ENCODE measurements at regions not wholly inside any gene's neighbourhood (a gene's known extent, or its start where the extent isn't known, plus 50 kb on each side); places are given as distances from the start of the nearest gene placed in this dataset.

DNA sequence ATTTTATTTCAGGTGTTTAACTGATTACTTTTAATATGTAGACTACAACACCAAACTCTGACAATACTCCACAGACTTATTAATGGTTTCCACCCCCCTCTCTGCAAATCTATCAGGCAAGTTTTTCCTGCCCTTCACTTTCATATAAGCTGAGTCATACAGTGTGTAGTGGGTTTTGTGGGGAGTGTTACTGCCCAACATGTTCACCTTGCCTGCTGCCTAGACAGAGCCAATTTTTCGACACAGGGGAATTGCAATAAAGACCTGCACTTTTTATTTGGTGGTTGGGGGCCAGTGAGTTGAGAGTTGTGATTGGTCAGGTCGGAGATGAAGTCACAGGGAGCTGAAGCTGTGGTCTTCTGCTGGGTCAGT is 119.7 kb downstream of the PPIAL4G start:
- TF ChIP-seq ZNF263 (CRISPR knock-in tag; IDR thresholded peaks at IDR 0.05; ENCODE audit: low read depth) (no peak), JUN (CRISPR knock-in tag; IDR thresholded peaks at IDR 0.05) (no peak), TEAD4 (CRISPR knock-in tag; IDR thresholded peaks at IDR 0.05) (no peak), TP53 (CRISPR knock-in tag; IDR thresholded peaks at IDR 0.05) (no peak)
- TF ChIP-seq, protein P1, sequence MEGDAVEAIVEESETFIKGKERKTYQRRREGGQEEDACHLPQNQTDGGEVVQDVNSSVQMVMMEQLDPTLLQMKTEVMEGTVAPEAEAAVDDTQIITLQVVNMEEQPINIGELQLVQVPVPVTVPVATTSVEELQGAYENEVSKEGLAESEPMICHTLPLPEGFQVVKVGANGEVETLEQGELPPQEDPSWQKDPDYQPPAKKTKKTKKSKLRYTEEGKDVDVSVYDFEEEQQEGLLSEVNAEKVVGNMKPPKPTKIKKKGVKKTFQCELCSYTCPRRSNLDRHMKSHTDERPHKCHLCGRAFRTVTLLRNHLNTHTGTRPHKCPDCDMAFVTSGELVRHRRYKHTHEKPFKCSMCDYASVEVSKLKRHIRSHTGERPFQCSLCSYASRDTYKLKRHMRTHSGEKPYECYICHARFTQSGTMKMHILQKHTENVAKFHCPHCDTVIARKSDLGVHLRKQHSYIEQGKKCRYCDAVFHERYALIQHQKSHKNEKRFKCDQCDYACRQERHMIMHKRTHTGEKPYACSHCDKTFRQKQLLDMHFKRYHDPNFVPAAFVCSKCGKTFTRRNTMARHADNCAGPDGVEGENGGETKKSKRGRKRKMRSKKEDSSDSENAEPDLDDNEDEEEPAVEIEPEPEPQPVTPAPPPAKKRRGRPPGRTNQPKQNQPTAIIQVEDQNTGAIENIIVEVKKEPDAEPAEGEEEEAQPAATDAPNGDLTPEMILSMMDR (IDR thresholded peaks at IDR 0.05) = no peak
- TF ChIP-seq, protein P2, sequence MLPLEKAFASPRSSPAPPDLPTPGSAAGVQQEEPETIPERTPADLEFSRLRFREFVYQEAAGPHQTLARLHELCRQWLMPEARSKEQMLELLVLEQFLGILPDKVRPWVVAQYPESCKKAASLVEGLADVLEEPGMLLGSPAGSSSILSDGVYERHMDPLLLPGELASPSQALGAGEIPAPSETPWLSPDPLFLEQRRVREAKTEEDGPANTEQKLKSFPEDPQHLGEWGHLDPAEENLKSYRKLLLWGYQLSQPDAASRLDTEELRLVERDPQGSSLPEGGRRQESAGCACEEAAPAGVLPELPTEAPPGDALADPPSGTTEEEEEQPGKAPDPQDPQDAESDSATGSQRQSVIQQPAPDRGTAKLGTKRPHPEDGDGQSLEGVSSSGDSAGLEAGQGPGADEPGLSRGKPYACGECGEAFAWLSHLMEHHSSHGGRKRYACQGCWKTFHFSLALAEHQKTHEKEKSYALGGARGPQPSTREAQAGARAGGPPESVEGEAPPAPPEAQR (CRISPR knock-in tag; IDR thresholded peaks at IDR 0.05) = no peak
- TF ChIP-seq, protein P3, sequence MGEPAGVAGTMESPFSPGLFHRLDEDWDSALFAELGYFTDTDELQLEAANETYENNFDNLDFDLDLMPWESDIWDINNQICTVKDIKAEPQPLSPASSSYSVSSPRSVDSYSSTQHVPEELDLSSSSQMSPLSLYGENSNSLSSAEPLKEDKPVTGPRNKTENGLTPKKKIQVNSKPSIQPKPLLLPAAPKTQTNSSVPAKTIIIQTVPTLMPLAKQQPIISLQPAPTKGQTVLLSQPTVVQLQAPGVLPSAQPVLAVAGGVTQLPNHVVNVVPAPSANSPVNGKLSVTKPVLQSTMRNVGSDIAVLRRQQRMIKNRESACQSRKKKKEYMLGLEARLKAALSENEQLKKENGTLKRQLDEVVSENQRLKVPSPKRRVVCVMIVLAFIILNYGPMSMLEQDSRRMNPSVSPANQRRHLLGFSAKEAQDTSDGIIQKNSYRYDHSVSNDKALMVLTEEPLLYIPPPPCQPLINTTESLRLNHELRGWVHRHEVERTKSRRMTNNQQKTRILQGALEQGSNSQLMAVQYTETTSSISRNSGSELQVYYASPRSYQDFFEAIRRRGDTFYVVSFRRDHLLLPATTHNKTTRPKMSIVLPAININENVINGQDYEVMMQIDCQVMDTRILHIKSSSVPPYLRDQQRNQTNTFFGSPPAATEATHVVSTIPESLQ (CRISPR knock-in tag; IDR thresholded peaks at IDR 0.05) = no peak
- TF ChIP-seq, protein P4, sequence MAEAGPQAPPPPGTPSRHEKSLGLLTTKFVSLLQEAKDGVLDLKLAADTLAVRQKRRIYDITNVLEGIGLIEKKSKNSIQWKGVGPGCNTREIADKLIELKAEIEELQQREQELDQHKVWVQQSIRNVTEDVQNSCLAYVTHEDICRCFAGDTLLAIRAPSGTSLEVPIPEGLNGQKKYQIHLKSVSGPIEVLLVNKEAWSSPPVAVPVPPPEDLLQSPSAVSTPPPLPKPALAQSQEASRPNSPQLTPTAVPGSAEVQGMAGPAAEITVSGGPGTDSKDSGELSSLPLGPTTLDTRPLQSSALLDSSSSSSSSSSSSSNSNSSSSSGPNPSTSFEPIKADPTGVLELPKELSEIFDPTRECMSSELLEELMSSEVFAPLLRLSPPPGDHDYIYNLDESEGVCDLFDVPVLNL (CRISPR knock-in tag; IDR thresholded peaks at IDR 0.05; ENCODE audit: borderline replicate concordance, low read depth) = no peak
